Esophagus (tissue), 2 donors: ENCODE measurements at regions not wholly inside any gene's neighbourhood (a gene's known extent, or its start where the extent isn't known, plus 50 kb on each side); places are given as distances from the start of the nearest gene placed in this dataset.

ENCODE experiments used
- H3K27ac ChIP-seq, 2 donors: one replicate each; pipeline ENCODE4 v1.5.1; 2013; ENCODE audit warnings: low read depth in 2 of 2, mild to moderate bottlenecking in 2 of 2, inconsistent platforms in 1 of 2, low read length in 1 of 2, moderate library complexity in 1 of 2
- H3K27me3 ChIP-seq, 2 donors: one replicate each; pipeline ENCODE4 v1.6.1; 2013; ENCODE audit warnings: low read length in 2 of 2, control low read depth in 1 of 2, mild to moderate bottlenecking in 1 of 2; ENCODE audit not compliant: insufficient read depth in 2 of 2, control insufficient read depth in 1 of 2
- H3K36me3 ChIP-seq, 2 donors: one replicate each; pipeline ENCODE4 v1.6.1; 2013; ENCODE audit warnings: low read length in 1 of 2; ENCODE audit not compliant: control insufficient read depth in 2 of 2, insufficient read depth in 2 of 2
- H3K4me1 ChIP-seq, 2 donors: one replicate each; pipeline ENCODE4 v1.6.1; 2013; ENCODE audit warnings: low read length in 1 of 2; ENCODE audit not compliant: control insufficient read depth in 2 of 2, insufficient read depth in 2 of 2
- H3K4me3 ChIP-seq, 2 donors: one replicate each; pipeline ENCODE4 v1.5.1; 2013; ENCODE audit warnings: low read length in 2 of 2, mild to moderate bottlenecking in 2 of 2, low read depth in 1 of 2, moderate library complexity in 1 of 2
- H3K9me3 ChIP-seq, 2 donors: one replicate each; pipeline ENCODE4 v1.6.1; 2013; ENCODE audit warnings: mild to moderate bottlenecking in 2 of 2, low read depth in 1 of 2, low read length in 1 of 2, moderate library complexity in 1 of 2; ENCODE audit not compliant: control insufficient read depth in 2 of 2, insufficient read depth in 1 of 2
- WGBS, 2 donors: extraction: QIAGEN DNeasy Blood & Tissue Kit; methylation state at CpG; one replicate each; pipeline ENCODE4 v1.1.7; 2013; 5-methylcytosine and 5-hydroxymethylcytosine counted together
- donor health status: healthy with polysubstance abuse.
- donor health status: Bipolar disorder and iron deficiency.

DNA sequence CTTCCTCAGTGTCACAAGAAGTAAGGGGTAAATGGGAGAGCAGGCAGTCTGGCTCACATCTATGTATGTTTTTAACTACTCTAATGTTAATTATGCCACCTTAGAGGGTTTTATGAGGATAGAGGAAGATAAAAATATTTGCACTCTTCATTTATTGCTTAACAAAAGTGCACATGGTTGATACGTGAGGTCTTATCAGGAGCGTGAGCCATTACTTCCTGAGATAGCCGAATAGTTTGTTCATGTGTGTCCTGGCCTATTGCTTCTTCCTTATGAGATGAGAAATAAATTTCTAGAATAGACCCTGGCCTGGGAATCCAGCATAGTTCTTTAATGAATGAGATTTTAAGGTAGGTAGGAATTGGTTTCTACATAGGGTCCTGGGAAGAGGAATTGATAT lies 471.1 kb upstream of the B3GALT2 start:
- no peak overlapping the region for H3K27ac ChIP-seq
- H3K4me3 ChIP-seq: no peak overlapping the region
- no peaks in the 10 kb centered on the region for H3K27me3 ChIP-seq
- peaks cover 0 to 4% of the 10 kb centered on the region in 2 donors for H3K9me3 ChIP-seq
- 81 to 91% methylated on average over 3 of the region's 3 CpGs for WGBS, 2 donors
- H3K36me3 ChIP-seq: no peaks in the 10 kb centered on the region
- H3K4me1 ChIP-seq: no peaks in the 10 kb centered on the region

DNA sequence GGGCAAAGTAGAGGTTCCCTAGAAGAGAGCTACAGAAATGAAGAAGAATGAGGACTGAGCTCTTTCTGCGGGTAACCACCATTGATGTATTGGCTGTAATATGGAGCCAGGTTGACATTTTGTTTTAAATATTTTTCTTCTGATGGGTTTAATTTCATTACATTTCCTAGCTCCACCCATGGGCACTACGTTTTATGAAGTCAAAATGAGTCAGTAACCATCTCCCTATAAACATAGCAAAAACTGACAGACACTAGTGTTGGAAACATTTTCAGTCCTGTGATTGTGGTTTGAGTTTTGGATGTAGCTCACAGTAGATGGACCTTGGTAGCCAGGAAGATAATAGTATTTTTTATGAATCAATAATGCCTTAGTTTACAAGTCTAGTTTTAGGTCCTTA lies 470.4 kb upstream of the B3GALT2 start:
- Histone ChIP-seq H3K9me3 (peaks cover under 1 to 4% of the 10 kb centered on the region in 2 donors), H3K27ac (no peak overlapping the region), H3K4me3 (no peak overlapping the region), H3K36me3 (no peaks in the 10 kb centered on the region), H3K27me3 (no peaks in the 10 kb centered on the region), H3K4me1 (no peaks in the 10 kb centered on the region)
- WGBS, 2 donors: 80 to 85% methylated on average over 2 of the region's 2 CpGs

DNA sequence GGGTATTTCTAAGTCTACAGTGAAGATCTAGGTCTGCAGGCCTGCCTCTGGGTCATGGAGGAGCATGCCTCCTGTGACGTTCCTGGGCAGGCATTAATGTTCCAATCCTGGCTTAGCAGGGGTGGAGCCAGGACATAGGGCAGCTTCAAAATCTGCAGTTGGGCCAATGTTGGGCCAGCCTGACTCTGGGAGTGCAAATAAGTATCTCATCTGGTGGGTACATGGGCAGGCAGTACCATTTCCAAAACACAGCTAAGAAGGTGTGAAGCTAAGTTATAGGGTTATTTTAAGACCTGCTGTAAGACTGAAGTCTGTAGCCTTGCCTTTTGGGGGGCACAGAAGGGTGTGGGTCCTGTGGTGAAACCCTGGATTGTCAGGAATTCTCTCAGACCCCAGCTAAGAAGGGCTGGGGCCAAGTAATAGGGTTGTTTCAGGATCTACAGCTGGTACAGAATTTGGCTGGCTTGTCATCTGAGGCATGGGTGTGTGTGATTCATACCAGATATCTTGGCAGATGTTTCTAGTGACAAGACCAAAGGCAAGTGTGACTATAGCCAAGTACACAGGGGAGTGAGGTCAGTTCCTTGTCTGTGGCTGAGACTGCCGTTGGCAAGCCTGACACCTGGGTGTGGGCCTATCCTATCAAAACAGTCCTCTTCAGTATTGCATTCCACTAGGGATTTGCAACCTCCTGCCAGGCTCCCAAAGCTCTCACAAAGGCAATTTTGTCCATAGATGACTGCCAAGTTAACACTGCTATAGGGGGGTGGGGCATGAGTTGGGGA lies 468.7 kb upstream of the B3GALT2 start:
- WGBS, 2 donors: 60 to 75% methylated on average over 2 of the region's 2 CpGs
- H3K27me3 ChIP-seq: no peaks in the 10 kb centered on the region
- H3K36me3 ChIP-seq: no peaks in the 10 kb centered on the region
- H3K27ac ChIP-seq: no peak overlapping the region
- peaks cover 3 to 8% of the 10 kb centered on the region in 2 donors for H3K9me3 ChIP-seq
- H3K4me3 ChIP-seq: no peak overlapping the region
- no peaks in the 10 kb centered on the region for H3K4me1 ChIP-seq

DNA sequence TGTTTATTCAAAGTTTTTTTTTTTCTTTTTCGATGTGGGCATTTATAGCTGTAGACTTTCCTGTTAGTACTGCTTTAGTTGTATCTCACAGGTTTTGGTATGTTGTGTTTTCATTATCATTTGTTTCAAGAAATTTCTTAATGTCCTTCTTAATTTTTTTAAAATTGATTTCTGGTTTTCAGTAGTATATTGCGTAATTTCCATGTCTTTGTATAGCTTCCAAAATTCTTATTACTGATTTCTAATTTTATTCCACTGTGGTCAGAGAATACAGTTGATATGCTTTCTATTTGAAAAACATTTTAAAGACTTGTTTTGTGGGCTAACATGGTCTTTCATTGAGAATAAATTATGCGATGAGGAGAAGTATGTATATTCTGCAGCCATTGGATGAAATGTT lies 463.2 kb upstream of the B3GALT2 start:
- Histone ChIP-seq H3K4me1 (no peaks in the 10 kb centered on the region), H3K36me3 (no peaks in the 10 kb centered on the region), H3K9me3 (peaks cover 3 to 4% of the 10 kb centered on the region in 2 donors), H3K27me3 (no peaks in the 10 kb centered on the region), H3K27ac (no peak overlapping the region), H3K4me3 (no peak overlapping the region)
- WGBS, 2 donors: 84 to 90% methylated on average over 3 of the region's 3 CpGs

DNA sequence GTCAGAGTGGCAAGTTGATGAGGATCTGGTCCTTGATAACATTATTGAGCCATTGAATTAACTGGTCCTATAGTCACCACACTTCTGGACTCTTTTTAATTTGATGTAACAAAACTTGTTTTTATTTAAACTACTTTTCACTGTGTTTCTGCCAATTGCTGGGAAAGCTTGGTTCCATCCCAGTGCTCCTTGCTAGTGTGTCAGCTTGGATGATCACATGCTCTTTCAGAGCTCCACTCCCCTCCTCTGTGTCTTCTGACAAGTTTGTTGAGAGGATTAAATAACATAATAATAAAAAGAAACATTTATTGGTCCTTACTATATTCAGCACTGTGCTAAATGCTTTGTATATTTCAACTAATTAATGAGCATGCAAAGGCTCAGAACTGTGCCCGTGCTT lies 448.5 kb upstream of the B3GALT2 start:
- Histone ChIP-seq H3K36me3 (no peaks in the 10 kb centered on the region), H3K9me3 (no peaks in the 10 kb centered on the region), H3K4me1 (no peaks in the 10 kb centered on the region), H3K4me3 (no peak overlapping the region), H3K27me3 (no peaks in the 10 kb centered on the region), H3K27ac (no peak overlapping the region)
- WGBS, 2 donors: 71 to 84% methylated on average over 1 of the region's 1 CpG

DNA sequence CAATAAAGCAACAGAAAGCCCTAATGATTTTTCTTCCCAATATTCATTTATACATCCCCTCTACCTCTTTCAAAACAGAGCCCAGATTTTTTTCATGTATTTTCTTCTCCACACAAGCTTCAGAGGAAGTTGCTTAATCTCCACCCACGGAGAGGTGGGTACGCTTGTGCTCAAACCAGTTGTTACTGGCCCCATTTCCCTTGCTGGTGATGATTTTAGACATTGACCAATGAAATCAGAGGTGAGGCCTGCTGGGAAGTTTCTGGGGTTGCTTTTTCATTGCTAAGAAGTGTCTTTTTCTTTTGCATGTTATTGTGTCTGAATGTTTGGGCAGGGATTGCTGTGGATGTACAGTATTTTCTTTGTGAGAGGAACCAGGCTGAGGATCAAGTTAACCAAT lies 448.1 kb upstream of the B3GALT2 start:
- no peaks in the 10 kb centered on the region for H3K4me1 ChIP-seq
- no peaks in the 10 kb centered on the region for H3K9me3 ChIP-seq
- 64 to 68% methylated on average over 2 of the region's 2 CpGs for WGBS, 2 donors
- no peak overlapping the region for H3K4me3 ChIP-seq
- no peaks in the 10 kb centered on the region for H3K27me3 ChIP-seq
- no peaks in the 10 kb centered on the region for H3K36me3 ChIP-seq
- no peak overlapping the region for H3K27ac ChIP-seq

DNA sequence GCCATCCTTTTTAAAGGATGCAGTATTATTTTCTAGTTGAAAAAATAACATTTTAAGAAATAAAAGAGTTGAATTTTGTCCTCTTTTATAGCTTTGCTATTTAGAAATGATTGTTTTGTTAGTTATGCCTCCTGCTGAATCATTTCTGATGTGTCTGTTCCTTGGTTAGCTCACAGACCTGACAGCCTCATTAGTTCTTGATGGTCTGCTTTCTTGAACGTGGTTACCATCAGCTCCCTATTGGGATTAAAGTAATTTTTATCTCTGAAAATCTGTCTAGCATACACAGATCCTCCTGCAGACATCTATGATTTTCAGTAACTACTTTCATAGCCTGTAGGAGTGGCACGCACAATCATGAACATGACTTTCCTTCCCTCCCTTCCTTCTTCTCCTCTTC lies 447.6 kb upstream of the B3GALT2 start:
- no peaks in the 10 kb centered on the region for H3K27me3 ChIP-seq
- WGBS, 2 donors: 55 to 85% methylated on average over 2 of the region's 2 CpGs
- no peak overlapping the region for H3K27ac ChIP-seq
- no peaks in the 10 kb centered on the region for H3K4me1 ChIP-seq
- H3K9me3 ChIP-seq: no peaks in the 10 kb centered on the region
- no peaks in the 10 kb centered on the region for H3K36me3 ChIP-seq
- no peak overlapping the region for H3K4me3 ChIP-seq

DNA sequence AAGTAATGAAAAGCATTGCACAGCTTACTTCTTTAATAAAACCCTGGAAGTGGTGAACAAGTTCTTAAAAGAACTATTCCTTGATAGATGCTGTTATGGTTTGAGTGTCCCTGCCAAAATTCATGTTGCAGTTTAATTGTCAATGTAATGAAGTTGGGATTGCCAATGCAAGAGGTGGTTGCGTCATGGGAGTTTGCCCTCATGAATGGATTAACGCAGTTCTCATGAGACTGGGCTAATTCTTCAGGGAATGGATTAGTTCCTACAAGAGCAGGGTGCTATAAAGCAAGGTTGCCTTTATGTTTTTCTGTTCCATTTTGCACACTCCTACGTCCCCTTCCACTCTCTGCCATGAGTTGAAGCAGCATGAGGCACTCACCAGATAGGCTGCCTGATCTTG lies 446.7 kb upstream of the B3GALT2 start:
- Histone ChIP-seq H3K27me3 (no peaks in the 10 kb centered on the region), H3K4me3 (no peak overlapping the region), H3K27ac (no peak overlapping the region), H3K9me3 (no peaks in the 10 kb centered on the region), H3K36me3 (no peaks in the 10 kb centered on the region), H3K4me1 (no peaks in the 10 kb centered on the region)
- 63 to 76% methylated on average over 3 of the region's 3 CpGs for WGBS, 2 donors

DNA sequence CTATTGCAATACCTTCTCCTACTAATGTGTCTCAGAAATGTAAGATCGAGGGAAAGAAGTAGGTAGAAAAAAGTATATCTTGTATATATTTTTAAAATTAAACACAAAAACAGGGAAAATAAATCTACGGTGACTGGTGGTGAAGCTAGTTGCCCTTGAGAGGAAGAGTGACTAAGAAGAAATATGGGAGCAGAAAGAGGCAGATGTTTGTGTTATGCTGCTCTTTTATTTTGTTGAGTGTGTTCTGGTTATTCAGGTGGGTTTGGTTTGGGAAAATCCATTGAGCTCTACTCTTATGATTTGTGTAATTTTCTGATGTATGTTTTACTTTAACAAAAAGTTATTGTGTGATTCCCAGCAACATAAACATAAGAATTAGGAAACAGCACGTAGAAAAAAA lies 444.9 kb upstream of the B3GALT2 start:
- Histone ChIP-seq H3K27me3 (no peaks in the 10 kb centered on the region), H3K4me3 (no peak overlapping the region), H3K36me3 (no peaks in the 10 kb centered on the region), H3K4me1 (no peaks in the 10 kb centered on the region), H3K27ac (no peak overlapping the region), H3K9me3 (no peaks in the 10 kb centered on the region)
- WGBS, 2 donors: 78 to 86% methylated on average over 3 of the region's 3 CpGs

DNA sequence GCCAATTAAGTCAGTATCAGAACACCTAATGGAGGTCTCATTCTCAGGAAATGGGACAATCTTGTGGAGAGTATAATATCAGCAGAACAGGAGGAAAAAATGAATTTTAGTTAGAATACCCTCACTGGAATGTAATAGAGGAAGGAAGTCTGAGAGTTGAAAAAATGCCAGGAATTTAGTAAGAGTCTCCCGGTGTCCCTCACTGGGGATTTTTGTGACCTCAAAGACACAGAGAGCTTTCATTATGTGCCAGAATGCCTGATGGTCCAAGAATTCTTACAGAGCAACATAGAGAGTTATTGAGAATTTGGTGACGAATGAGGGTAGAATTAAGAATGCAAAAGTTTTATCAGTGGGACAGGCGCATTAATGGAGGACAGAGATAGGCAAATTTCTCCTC lies 443.5 kb upstream of the B3GALT2 start:
- H3K27ac ChIP-seq: no peak overlapping the region
- H3K36me3 ChIP-seq: no peaks in the 10 kb centered on the region
- no peaks in the 10 kb centered on the region for H3K9me3 ChIP-seq
- H3K4me3 ChIP-seq: no peak overlapping the region
- 63 to 69% methylated on average over 3 of the region's 3 CpGs for WGBS, 2 donors
- H3K27me3 ChIP-seq: no peaks in the 10 kb centered on the region
- no peaks in the 10 kb centered on the region for H3K4me1 ChIP-seq
